ENCODE measurements at regions not wholly inside any gene's neighbourhood (a gene's known extent, or its start where the extent isn't known, plus 50 kb on each side); places are given as distances from the start of the nearest gene placed in this dataset.

DNA sequence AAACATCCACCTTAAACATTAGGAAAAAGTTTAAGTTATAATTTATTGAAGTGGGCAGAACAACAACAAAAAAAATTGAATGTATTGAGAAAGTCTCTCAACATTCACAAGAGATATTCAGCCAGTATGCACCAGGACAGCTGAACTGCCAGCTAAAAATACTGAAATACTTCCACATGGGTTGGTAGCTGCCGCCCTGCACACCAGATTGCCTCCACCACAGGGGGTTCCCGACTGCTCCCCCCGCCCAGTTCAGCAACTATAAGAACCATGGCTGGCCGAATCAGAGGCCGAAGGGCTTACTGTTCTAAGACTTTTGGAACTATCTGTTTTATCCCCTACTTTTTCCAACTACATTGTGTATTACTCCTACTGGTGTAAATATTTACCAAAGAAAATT, 150.0 kb upstream of the LRP1B start:
- H2BK120ac ChIP-seq (replicated peaks; ENCODE audit: low read depth, low read length), result no peak overlapping the region
- no peak overlapping the region for H4K91ac ChIP-seq (replicated peaks; ENCODE audit: insufficient read length, low read length)
- TF ChIP-seq BRCA1 (IDR thresholded peaks at IDR 0.05; ENCODE audit: low read depth, low read length), result no peak
- TF ChIP-seq JUND (IDR thresholded peaks at IDR 0.05; ENCODE audit: low read length), result no peak
- no peak for TF ChIP-seq SIRT6 (IDR thresholded peaks at IDR 0.05; ENCODE audit: low read length)
- TF ChIP-seq POU5F1 (IDR thresholded peaks at IDR 0.05; ENCODE audit: low read depth, low read length), result no peak
- TF ChIP-seq HDAC2 (IDR thresholded peaks at IDR 0.05; ENCODE audit: borderline replicate concordance in 1 of 2, low read depth in 2 of 2, low read length in 2 of 2), result no peak
- no peak for TF ChIP-seq TAF1 (IDR thresholded peaks at IDR 0.05; ENCODE audit: low read depth, low read length)
- TF ChIP-seq EGR1 (IDR thresholded peaks at IDR 0.05; ENCODE audit: borderline replicate concordance, low read depth, low read length), result no peak
- no peak for TF ChIP-seq CHD1 (IDR thresholded peaks at IDR 0.05; ENCODE audit: low read depth, low read length)
- TF ChIP-seq HDAC6 (IDR thresholded peaks at IDR 0.05; ENCODE audit: low read depth, low read length), result no peak
- no peak for TF ChIP-seq NANOG (IDR thresholded peaks at IDR 0.05; ENCODE audit: insufficient read depth, low read depth, low read length, poor library complexity, severe bottlenecking)
- TF ChIP-seq BACH1 (IDR thresholded peaks at IDR 0.05; ENCODE audit: low read length), result no peak
- TF ChIP-seq CTBP2 (IDR thresholded peaks at IDR 0.05; ENCODE audit: borderline replicate concordance, insufficient read depth, insufficient read length, low read length), result no peak
- TF ChIP-seq SP4 (IDR thresholded peaks at IDR 0.05; ENCODE audit: low read length), result no peak
- no peak for TF ChIP-seq POLR2A (IDR thresholded peaks at IDR 0.05; ENCODE audit: control extremely low read depth in 1 of 2, low read depth in 2 of 2, low read length in 2 of 2)
- no peak overlapping the region for H2BK20ac ChIP-seq (ENCODE audit: low read length)
- no peak overlapping the region for H4K5ac ChIP-seq (ENCODE audit: insufficient read length, low read depth, low read length)
- CTCF ChIA-PET (ENCODE audit: partially characterized antibody), result no interaction called here
- no peak overlapping the region for H3K27ac ChIP-seq (ENCODE audit: low read depth, low read length)
- no peak overlapping the region for H2BK12ac ChIP-seq (ENCODE audit: low read depth, low read length)
- DNase-seq (ENCODE audit: low read depth in 1 of 2, low spot score in 2 of 2), result no peak
- H2BK5ac ChIP-seq (ENCODE audit: low read depth, low read length), result no peak overlapping the region
- H3K27me3 ChIP-seq (replicated peaks in 1 of 4; ENCODE audit: control insufficient read depth in 3 of 4, extremely low read depth in 1 of 4, insufficient read depth in 3 of 4, low read length in 3 of 4), result no peaks in the 10 kb centered on the region
- no peak overlapping the region for H2AK5ac ChIP-seq (ENCODE audit: low read depth, low read length)
- H3K79me2 ChIP-seq (ENCODE audit: control insufficient read depth in 1 of 2, insufficient read depth in 2 of 2, low read length in 2 of 2), result no peaks in the 10 kb centered on the region
- no peaks in the 10 kb centered on the region for H3K79me1 ChIP-seq (ENCODE audit: low read depth, low read length)
- no peaks in the 10 kb centered on the region for H3K23me2 ChIP-seq (ENCODE audit: low read depth, low read length)
- POLR2A ChIA-PET (ENCODE audit: partially characterized antibody), result no interaction called here
- H3K18ac ChIP-seq (ENCODE audit: extremely low read depth, low read length), result no peak overlapping the region
- no peak overlapping the region for H3K9ac ChIP-seq (replicated peaks in 1 of 4; ENCODE audit: extremely low read depth in 1 of 4, low read depth in 3 of 4, low read length in 3 of 4)
- H3K23ac ChIP-seq (ENCODE audit: insufficient read length), result no peak overlapping the region
- H3K36me3 ChIP-seq (ENCODE audit: control insufficient read depth in 2 of 4, insufficient read depth in 4 of 4, low read length in 3 of 4), result no peaks in the 10 kb centered on the region
- peaks cover 0 to 3% of the 10 kb centered on the region in 2 experiments; a peak in 1 of 4 replicates for H3K9me3 ChIP-seq (ENCODE audit: insufficient read depth in 2 of 2, low read depth in 1 of 2, low read length in 1 of 2)
- H3K4me2 ChIP-seq (ENCODE audit: insufficient read depth in 1 of 2, low read depth in 2 of 2, low read length in 2 of 2), result no peak overlapping the region
- no peak overlapping the region for H3K56ac ChIP-seq (replicated peaks; ENCODE audit: insufficient read length, low read depth, low read length)
- no peak overlapping the region for H4K8ac ChIP-seq (ENCODE audit: extremely low read depth, insufficient read depth, low read length)
- no peak overlapping the region for H3K4me3 ChIP-seq (ENCODE audit: extremely low read depth in 1 of 4, insufficient read depth in 2 of 4, low read depth in 3 of 4, low read length in 4 of 4)
- no peak overlapping the region for H2BK15ac ChIP-seq (ENCODE audit: low read length)
- H3K4me1 ChIP-seq (replicated peaks in 1 of 4; ENCODE audit: control insufficient read depth in 3 of 4, insufficient read depth in 4 of 4, low read length in 3 of 4), result no peaks in the 10 kb centered on the region
- H4K20me1 ChIP-seq (replicated peaks in 1 of 2; ENCODE audit: control insufficient read depth in 1 of 2, insufficient read depth in 2 of 2, low read length in 2 of 2), result no peaks in the 10 kb centered on the region
- H3K4ac ChIP-seq (replicated peaks; ENCODE audit: insufficient read length, low read depth, low read length), result no peak overlapping the region
- WGBS, 2 experiments (ENCODE audit: extremely low coverage in 1 of 2, insufficient coverage in 1 of 2, insufficient read length in 1 of 2, insufficient replicate concordance in 2 of 2, low coverage in 1 of 2, low lambda C conversion rate in 2 of 2, missing lambda C conversion rate in 1 of 2), result 81% methylated on average over 5 of the region's 5 CpGs; no CpG with 5 or more reads in 1 of the 2 experiments
- no peak overlapping the region for H2AFZ ChIP-seq (ENCODE audit: low read length)
- FAIRE-seq, result no peak
- H3K14ac ChIP-seq (ENCODE audit: insufficient read length), result no peak overlapping the region

Data from H1 (cell line).